HepG2 (cell line): ENCODE measurements at regions not wholly inside any gene's neighbourhood (a gene's known extent, or its start where the extent isn't known, plus 50 kb on each side); places are given as distances from the start of the nearest gene placed in this dataset.

Experiments
- ATAC-seq: fragments of 200-7000 bp; cut with Tn5 transposase; 3 replicates; pipeline ENCODE4 v1.9.1; 2020; ENCODE audit warnings: mild to moderate bottlenecking, moderate library complexity
- BruUV-seq: library from RNA; stranded (reverse); fragments of 400-500 nt; replicated peaks from 2 replicates; lab custom pipeline; 2021; lab: Mats Ljungman, UMichigan
- CTCF ChIA-PET: fragments of 300-600 bp; formaldehyde crosslinking; extraction: SDS; loops from one replicate; lab custom pipeline; 2021; ENCODE audit warnings: low total read pairs, inconsistent platforms, low intra/inter-chr PET ratio; lab: Yijun Ruan, JAX
- POLR2A ChIA-PET: fragments of 350-600 bp; sonication (Branson Sonifier 250); formaldehyde crosslinking; loops from one replicate; lab custom pipeline; 2020; ENCODE audit warnings: antibody characterized with exemption, inconsistent platforms; lab: Yijun Ruan, JAX
- DNase-seq: peaks from one replicate; pipeline ENCODE4 v3.0.0-alpha.2; 2015; ENCODE audit warnings: low spot score
- FAIRE-seq: peaks from 3 replicates; lab custom pipeline; 2011; peaks lifted over from hg19 to GRCh38; lab: Jason Lieb, UNC
- H2AFZ ChIP-seq: one replicate; pipeline ENCODE4 v1.6.1; 2011; ENCODE audit warnings: low read length, inconsistent platforms
- H3K27ac ChIP-seq: fragments of 300-600 bp; 3 replicates; pipeline ENCODE4 v1.8.0; 2011; ENCODE audit warnings: mixed run types, mild to moderate bottlenecking, mixed read lengths, low read length, inconsistent platforms; ENCODE audit not compliant: insufficient read depth; ENCODE audit errors: extremely low read length
- H3K27me3 ChIP-seq, 2 experiments: fragments of 200-600 bp in 1 of 2; 2 replicates in 1 of 2; 3 replicates in 1 of 2; pipeline versions ENCODE4 v1.6.0 to v1.8.0; 2011; ENCODE audit warnings: low read length in 2 of 2, mild to moderate bottlenecking in 2 of 2, moderate library complexity in 2 of 2, inconsistent platforms in 1 of 2; ENCODE audit not compliant: insufficient read depth in 2 of 2, control insufficient read depth in 1 of 2
- H3K36me3 ChIP-seq, 2 experiments: fragments of 200-600 bp in 1 of 2; replicated peaks in 1 of 2; 2 replicates in 1 of 2; 3 replicates in 1 of 2; pipeline versions ENCODE4 v1.5.1 to v1.8.0; 2011; ENCODE audit warnings: low read length in 2 of 2, inconsistent platforms in 1 of 2; ENCODE audit not compliant: insufficient read depth in 2 of 2, control insufficient read depth in 1 of 2
- H3K4me1 ChIP-seq: 2 replicates; pipeline ENCODE4 v1.5.1; 2012; ENCODE audit warnings: low read length, inconsistent platforms; ENCODE audit not compliant: insufficient read depth
- H3K4me2 ChIP-seq: 2 replicates; pipeline ENCODE4 v1.6.0; 2011; ENCODE audit warnings: low read depth, low read length, inconsistent platforms
- H3K4me3 ChIP-seq, 3 experiments: fragments of 200-600 bp in 1 of 3; sonication (generic), shearing (Covaris generic) in 1 of 3; replicated peaks in 1 of 3; 2 replicates each; pipeline ENCODE4 v1.5.1; 2011 to 2016; ENCODE audit warnings: low read length in 3 of 3, inconsistent platforms in 2 of 3, low read depth in 2 of 3, mild to moderate bottlenecking in 2 of 3, control low read depth in 1 of 3, mixed read lengths in 1 of 3; ENCODE audit not compliant: insufficient read depth in 1 of 3
- H3K79me2 ChIP-seq: one replicate; pipeline ENCODE4 v1.6.1; 2011; ENCODE audit warnings: low read length, inconsistent platforms; ENCODE audit not compliant: insufficient read depth
- H3K9ac ChIP-seq: 2 replicates; pipeline ENCODE4 v1.6.0; 2011; ENCODE audit warnings: mild to moderate bottlenecking, low read depth, low read length, inconsistent platforms; ENCODE audit not compliant: insufficient read depth
- H3K9me3 ChIP-seq: 2 replicates; pipeline ENCODE4 v1.5.1; 2012; ENCODE audit warnings: mild to moderate bottlenecking, low read length
- H4K20me1 ChIP-seq: 2 replicates; pipeline ENCODE4 v1.6.0; 2011; ENCODE audit warnings: inconsistent platforms, mild to moderate bottlenecking, low read length, moderate library complexity; ENCODE audit not compliant: insufficient read depth
- DNMT1 ChIP-seq: sonication (generic); formaldehyde crosslinking; IDR thresholded peaks from 2 replicates; pipeline ENCODE4 v1.5.1; 2020; ENCODE audit warnings: mild to moderate bottlenecking, missing genetic modification reagents
- EED ChIP-seq: sonication (generic); formaldehyde crosslinking; IDR thresholded peaks from 2 replicates; pipeline ENCODE4 v1.5.0; 2020; ENCODE audit warnings: mild to moderate bottlenecking, missing genetic modification reagents
- ESRRA ChIP-seq: sonication (generic); formaldehyde crosslinking; IDR thresholded peaks from 2 replicates; pipeline ENCODE4 v1.5.1; 2020; ENCODE audit warnings: mild to moderate bottlenecking, low read depth, missing genetic modification reagents
- IKZF4 ChIP-seq: sonication (generic); formaldehyde crosslinking; IDR thresholded peaks from 2 replicates; pipeline ENCODE4 v1.5.1; 2020; ENCODE audit warnings: borderline replicate concordance, mild to moderate bottlenecking, low read depth, missing genetic modification reagents; ENCODE audit errors: not compliant biosample characterization
- MAFF ChIP-seq: IDR thresholded peaks from 2 replicates; pipeline ENCODE4 v1.6.1; 2011; ENCODE audit warnings: low read depth, low read length, improper control_type of control experiment
- MAFK ChIP-seq, 2 experiments: IDR thresholded peaks in 1 of 2; conservative IDR thresholded peaks in 1 of 2; 2 replicates each; pipeline ENCODE4 v1.6.1; 2011; ENCODE audit warnings: improper control_type of control experiment in 2 of 2, low read length in 2 of 2
- MLLT10 ChIP-seq: sonication (generic); formaldehyde crosslinking; IDR thresholded peaks from 2 replicates; pipeline ENCODE4 v1.4.0; 2020; ENCODE audit warnings: missing genetic modification reagents
- PHF20 ChIP-seq: sonication (generic); formaldehyde crosslinking; IDR thresholded peaks from 2 replicates; pipeline ENCODE4 v1.5.0; 2020; ENCODE audit warnings: mild to moderate bottlenecking, missing genetic modification reagents
- TEAD3 ChIP-seq: optimal IDR thresholded peaks from 2 replicates; pipeline ENCODE3; 2016; ENCODE audit warnings: borderline replicate concordance
- ZNF230 ChIP-seq: sonication (generic); formaldehyde crosslinking; IDR thresholded peaks from 2 replicates; pipeline ENCODE4 v1.4.0; 2020; ENCODE audit warnings: mild to moderate bottlenecking, missing genetic modification reagents
- ZNF251 ChIP-seq: sonication (generic); formaldehyde crosslinking; IDR thresholded peaks from 2 replicates; pipeline ENCODE4 v1.9.0; 2021; ENCODE audit warnings: mild to moderate bottlenecking, missing genetic modification reagents
- ZNF670 ChIP-seq: sonication (generic); formaldehyde crosslinking; IDR thresholded peaks from 2 replicates; pipeline ENCODE4 v1.8.0; 2022; ENCODE audit warnings: mild to moderate bottlenecking, missing genetic modification reagents, borderline replicate concordance
- ZNF761 ChIP-seq: sonication (generic); formaldehyde crosslinking; conservative IDR thresholded peaks from 2 replicates; pipeline ENCODE4 v1.4.0; 2020; ENCODE audit warnings: mild to moderate bottlenecking, missing genetic modification reagents
- ZNF841 ChIP-seq: sonication (generic); formaldehyde crosslinking; IDR thresholded peaks from 2 replicates; pipeline ENCODE4 v1.8.1; 2023; ENCODE audit warnings: missing genetic modification reagents, borderline replicate concordance
- WGBS: methylation state at CpG from one replicate; pipeline ENCODE4 v1.1.6; 2017; ENCODE audit warnings: low lambda C conversion rate; 5-methylcytosine and 5-hydroxymethylcytosine counted together
- in situ Hi-C: cut with HindIII; loops from 2 replicates; pipeline ENCODE4 v1.10.0; 2017; ENCODE audit warnings: low pct_unique_long_range_greater_than_20kb; ENCODE audit not compliant: extremely low pct_ligation_motif_present
- intact Hi-C: fragments of 100-400 bp; cut with micrococcal nuclease; formaldehyde crosslinking; loops from one replicate; pipeline ENCODE4 v1.10.0; 2022; ENCODE audit not compliant: unreplicated experiment
- TF ChIP-seq, protein P1 (sequence below): sonication (generic); formaldehyde crosslinking; IDR thresholded peaks from 2 replicates; pipeline ENCODE4 v1.4.0; 2020; ENCODE audit warnings: missing genetic modification reagents, borderline replicate concordance

DNA sequence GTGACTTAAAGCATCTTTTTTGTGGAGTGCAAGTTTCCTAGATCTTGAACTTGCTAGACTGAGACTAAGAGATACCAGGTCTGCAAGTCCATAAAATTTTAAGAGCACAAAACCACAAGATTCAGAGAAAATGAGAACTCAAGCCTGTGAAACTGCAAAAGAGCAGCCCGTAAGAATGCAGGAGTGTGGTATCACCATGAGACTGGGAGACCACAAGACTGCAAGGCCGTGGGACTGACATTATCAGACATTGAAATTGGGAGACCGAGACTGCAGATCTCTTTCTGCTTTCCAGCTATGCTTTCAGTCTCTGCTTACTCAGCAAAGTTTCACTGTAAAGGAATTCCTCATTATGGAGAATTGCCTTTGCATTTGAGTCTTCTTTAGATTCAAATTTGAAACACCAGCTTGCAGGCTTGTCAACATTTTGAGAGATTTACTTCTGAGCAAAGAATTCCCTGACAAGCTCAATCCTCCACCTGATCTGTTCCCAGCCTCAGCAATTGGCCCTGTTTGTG is 621.2 kb downstream of the KCNA4 start:
- FAIRE-seq (no peak), DNase-seq (no peak), ATAC-seq (no peak)
- H3K4me1 ChIP-seq = no peaks in the 10 kb centered on the region
- ChIA-PET CTCF (no interaction called here), POLR2A (no interaction called here)
- peaks cover 13% of the 10 kb centered on the region for H3K9me3 ChIP-seq
- H3K36me3 ChIP-seq = no peaks in the 10 kb centered on the region
- H3K4me2 ChIP-seq = no peak overlapping the region
- no peaks in the 10 kb centered on the region for H3K27me3 ChIP-seq
- no peak overlapping the region for H3K27ac ChIP-seq
- no peaks in the 10 kb centered on the region for H4K20me1 ChIP-seq
- H2AFZ ChIP-seq = no peak overlapping the region
- intact Hi-C loops (no loop called here), in situ Hi-C loops (no loop called here)
- H3K9ac ChIP-seq = no peak overlapping the region
- no peaks in the 10 kb centered on the region for H3K79me2 ChIP-seq
- 4% methylated on average over 3 of the region's 3 CpGs for WGBS
- TF ChIP-seq MAFF = peak; percentile 67
- TF ChIP-seq MAFK (conservative IDR thresholded peaks at IDR 0.05 in 1 of 2, IDR thresholded peaks at IDR 0.05 in 1 of 2; ENCODE audit: low read length in 2 of 2) = peak; percentile 17 to 76; a peak in 2 of 4 replicates
- no peak for TF ChIP-seq ZNF761
- no TSS peak for BruUV-seq
- no peak overlapping the region for H3K4me3 ChIP-seq

DNA sequence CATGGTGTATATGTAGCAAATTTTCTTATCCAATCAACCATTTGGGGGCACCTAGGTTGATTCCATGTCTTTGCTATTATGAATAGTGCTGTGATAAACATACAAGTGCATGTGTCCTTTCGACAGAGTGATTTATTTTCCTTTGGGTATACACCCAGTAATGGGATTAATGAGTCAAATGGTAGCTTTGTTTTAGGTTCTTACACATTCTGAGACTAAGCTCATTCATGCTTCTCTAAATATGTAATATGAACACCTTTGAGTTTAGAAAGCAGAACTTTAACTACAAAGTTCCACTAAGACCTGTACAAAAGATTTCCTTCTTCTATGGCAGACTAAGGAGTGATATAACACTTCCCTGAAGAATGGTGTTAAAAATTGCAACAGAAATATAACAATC is 627.0 kb downstream of the KCNA4 start:
- intact Hi-C loops = no loop called here
- in situ Hi-C loops = no loop called here
- no peaks in the 10 kb centered on the region; a peak in 1 of 5 replicates for H3K27me3 ChIP-seq
- POLR2A ChIA-PET = no interaction called here
- no peaks in the 10 kb centered on the region for H4K20me1 ChIP-seq
- CTCF ChIA-PET = no interaction called here
- H2AFZ ChIP-seq = no peak overlapping the region
- no peaks in the 10 kb centered on the region for H3K79me2 ChIP-seq
- H3K4me2 ChIP-seq = no peak overlapping the region
- no peak for ATAC-seq
- no peak overlapping the region for H3K27ac ChIP-seq
- WGBS = 5% methylated on average over 1 of the region's 1 CpG
- BruUV-seq = no TSS peak
- DNase-seq = no peak
- no peak for FAIRE-seq
- no peak overlapping the region for H3K4me3 ChIP-seq
- H3K36me3 ChIP-seq = no peaks in the 10 kb centered on the region
- H3K4me1 ChIP-seq = no peaks in the 10 kb centered on the region
- H3K9me3 ChIP-seq = no peaks in the 10 kb centered on the region
- no peak overlapping the region for H3K9ac ChIP-seq
- TF ChIP-seq ESRRA (CRISPR knock-in tag) (no peak), TEAD3 (CRISPR knock-in tag) (no peak), ZNF230 (CRISPR knock-in tag) (no peak), EED (CRISPR knock-in tag) (no peak), PHF20 (CRISPR knock-in tag) (no peak), ZNF251 (CRISPR knock-in tag) (no peak), ZNF670 (no peak), DNMT1 (CRISPR knock-in tag) (no peak), ZNF841 (CRISPR knock-in tag) (no peak), IKZF4 (CRISPR knock-in tag) (no peak), MLLT10 (no peak)
- TF ChIP-seq, protein P1, sequence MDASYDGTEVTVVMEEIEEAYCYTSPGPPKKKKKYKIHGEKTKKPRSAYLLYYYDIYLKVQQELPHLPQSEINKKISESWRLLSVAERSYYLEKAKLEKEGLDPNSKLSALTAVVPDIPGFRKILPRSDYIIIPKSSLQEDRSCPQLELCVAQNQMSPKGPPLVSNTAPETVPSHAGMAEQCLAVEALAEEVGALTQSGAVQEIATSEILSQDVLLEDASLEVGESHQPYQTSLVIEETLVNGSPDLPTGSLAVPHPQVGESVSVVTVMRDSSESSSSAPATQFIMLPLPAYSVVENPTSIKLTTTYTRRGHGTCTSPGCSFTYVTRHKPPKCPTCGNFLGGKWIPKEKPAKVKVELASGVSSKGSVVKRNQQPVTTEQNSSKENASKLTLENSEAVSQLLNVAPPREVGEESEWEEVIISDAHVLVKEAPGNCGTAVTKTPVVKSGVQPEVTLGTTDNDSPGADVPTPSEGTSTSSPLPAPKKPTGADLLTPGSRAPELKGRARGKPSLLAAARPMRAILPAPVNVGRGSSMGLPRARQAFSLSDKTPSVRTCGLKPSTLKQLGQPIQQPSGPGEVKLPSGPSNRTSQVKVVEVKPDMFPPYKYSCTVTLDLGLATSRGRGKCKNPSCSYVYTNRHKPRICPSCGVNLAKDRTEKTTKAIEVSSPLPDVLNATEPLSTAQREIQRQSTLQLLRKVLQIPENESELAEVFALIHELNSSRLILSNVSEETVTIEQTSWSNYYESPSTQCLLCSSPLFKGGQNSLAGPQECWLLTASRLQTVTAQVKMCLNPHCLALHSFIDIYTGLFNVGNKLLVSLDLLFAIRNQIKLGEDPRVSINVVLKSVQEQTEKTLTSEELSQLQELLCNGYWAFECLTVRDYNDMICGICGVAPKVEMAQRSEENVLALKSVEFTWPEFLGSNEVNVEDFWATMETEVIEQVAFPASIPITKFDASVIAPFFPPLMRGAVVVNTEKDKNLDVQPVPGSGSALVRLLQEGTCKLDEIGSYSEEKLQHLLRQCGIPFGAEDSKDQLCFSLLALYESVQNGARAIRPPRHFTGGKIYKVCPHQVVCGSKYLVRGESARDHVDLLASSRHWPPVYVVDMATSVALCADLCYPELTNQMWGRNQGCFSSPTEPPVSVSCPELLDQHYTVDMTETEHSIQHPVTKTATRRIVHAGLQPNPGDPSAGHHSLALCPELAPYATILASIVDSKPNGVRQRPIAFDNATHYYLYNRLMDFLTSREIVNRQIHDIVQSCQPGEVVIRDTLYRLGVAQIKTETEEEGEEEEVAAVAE (CRISPR knock-in tag) = no peak
